ENCODE measurements at regions not wholly inside any gene's neighbourhood (a gene's known extent, or its start where the extent isn't known, plus 50 kb on each side); places are given as distances from the start of the nearest gene placed in this dataset.

- no peak for TF ChIP-seq POLR2A (IDR thresholded peaks at IDR 0.05)
- TF ChIP-seq CTCF (IDR thresholded peaks at IDR 0.05 in 8 of 11, conservative IDR thresholded peaks at IDR 0.05 in 3 of 11), result no peak
Observed at GRCh38 chrX:95678679-95679078, 1006.0 kb upstream of the DIAPH2 start.

Data from spleen (tissue), 7 donors.